ENCODE measurements at regions not wholly inside any gene's neighbourhood (a gene's known extent, or its start where the extent isn't known, plus 50 kb on each side); places are given as distances from the start of the nearest gene placed in this dataset.

DNA sequence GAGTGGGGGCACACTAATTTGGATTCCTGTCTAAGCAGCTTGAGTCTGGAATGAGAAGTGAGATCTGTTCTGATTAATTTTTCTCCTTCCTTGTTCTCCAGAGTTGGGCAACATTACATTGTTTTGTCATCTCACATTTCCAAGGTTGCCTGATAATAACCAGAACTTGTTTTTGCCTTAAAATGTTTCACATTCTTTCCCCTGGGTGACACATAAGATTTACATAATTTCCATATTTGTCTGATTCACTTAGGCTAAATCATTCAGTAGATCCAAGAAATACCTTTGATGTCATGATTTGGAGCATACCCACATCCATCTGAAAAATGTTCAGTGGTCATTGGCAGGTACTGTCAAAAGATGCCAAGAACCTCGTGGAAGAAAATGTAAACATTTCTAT is 60.3 kb downstream of the XCL2 start:
- POLR2A ChIA-PET: interaction anchor here (1.4 kb wide), 1 partner anchor 257 kb away, joined by 5 read pairs; the partner anchor contains the start of gene SFT2D2
- peak overlapping the region; percentile 72 for H3K27ac Mint-ChIP-seq (ENCODE audit: low read depth, unreplicated experiment)
- CTCF ChIA-PET: interaction anchor here (0.9 to 1.9 kb wide), 2 partner anchors 20 to 141 kb away, joined by 3 to 7 read pairs; no protein-coding TSS in a partner anchor
- TF ChIP-seq CTCF (IDR thresholded peaks at IDR 0.05; ENCODE audit: unreplicated experiment): no peak
- H3K4me1 Mint-ChIP-seq (ENCODE audit: insufficient read depth, unreplicated experiment): peaks cover 23% of the 10 kb centered on the region
- peak; percentile 64 for DNase-seq (ENCODE audit: unreplicated experiment)
- no peaks in the 10 kb centered on the region for H3K36me3 Mint-ChIP-seq (ENCODE audit: insufficient read depth, unreplicated experiment)
- no peak overlapping the region for H3K4me3 Mint-ChIP-seq (ENCODE audit: unreplicated experiment)
- intact Hi-C loops (cut with micrococcal nuclease): no loop called here
- no peaks in the 10 kb centered on the region for H3K9me3 Mint-ChIP-seq (ENCODE audit: unreplicated experiment)
- no TSS peak for BruUV-seq (replicated peaks)
- H3K27me3 Mint-ChIP-seq (ENCODE audit: insufficient read depth, unreplicated experiment): no peaks in the 10 kb centered on the region

DNA sequence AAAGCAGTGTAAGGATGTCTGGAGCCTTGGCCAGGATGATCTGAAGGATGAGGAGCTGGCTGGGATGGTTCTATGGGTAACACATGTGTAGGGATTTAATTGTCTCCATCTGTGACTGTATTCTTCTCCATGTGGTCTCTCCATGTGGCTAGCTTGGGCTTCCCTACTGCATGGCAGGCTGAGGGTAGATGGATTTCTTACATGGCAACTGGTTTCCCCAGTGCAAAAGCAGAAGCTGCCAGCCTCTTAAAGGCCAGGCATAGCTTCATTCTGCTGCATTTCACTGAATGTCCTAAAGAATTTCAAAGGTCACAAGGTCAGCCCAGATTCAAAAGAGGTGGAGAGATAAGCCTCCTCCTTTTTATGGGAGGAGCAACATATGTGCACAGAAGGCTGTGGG is 61.7 kb downstream of the XCL2 start:
- Mint-ChIP-seq H3K4me3 (ENCODE audit: unreplicated experiment) (no peak overlapping the region), H3K27me3 (ENCODE audit: insufficient read depth, unreplicated experiment) (no peaks in the 10 kb centered on the region), H3K27ac (ENCODE audit: low read depth, unreplicated experiment) (no peak overlapping the region), H3K9me3 (ENCODE audit: unreplicated experiment) (no peaks in the 10 kb centered on the region), H3K4me1 (ENCODE audit: insufficient read depth, unreplicated experiment) (peaks cover 17% of the 10 kb centered on the region), H3K36me3 (ENCODE audit: insufficient read depth, unreplicated experiment) (no peaks in the 10 kb centered on the region)
- POLR2A ChIA-PET: interaction anchor here (0.6 kb wide), 1 partner anchor 94 kb away, joined by 3 read pairs; no protein-coding TSS in a partner anchor
- intact Hi-C loops (cut with micrococcal nuclease): no loop called here
- TF ChIP-seq CTCF (IDR thresholded peaks at IDR 0.05; ENCODE audit: unreplicated experiment): no peak
- no TSS peak for BruUV-seq (replicated peaks)
- DNase-seq (ENCODE audit: unreplicated experiment): no peak
- CTCF ChIA-PET: interaction anchor here (0.6 to 1.9 kb wide), 7 partner anchors 12 to 983 kb away, joined by 3 to 12 read pairs (median 5); no protein-coding TSS in a partner anchor

- DNase-seq (ENCODE audit: unreplicated experiment): no peak
- peaks cover 19% of the 10 kb centered on the region for H3K4me1 Mint-ChIP-seq (ENCODE audit: insufficient read depth, unreplicated experiment)
- intact Hi-C loops (cut with micrococcal nuclease): no loop called here
- ChIA-PET CTCF (interaction anchor here (0.6 to 1.9 kb wide), 7 partner anchors 12 to 984 kb away, joined by 3 to 12 read pairs (median 5); no protein-coding TSS in a partner anchor), POLR2A (interaction anchor here (0.6 kb wide), 1 partner anchor 93 kb away, joined by 3 read pairs; no protein-coding TSS in a partner anchor)
- no peak overlapping the region for H3K4me3 Mint-ChIP-seq (ENCODE audit: unreplicated experiment)
- no TSS peak for BruUV-seq (replicated peaks)
- no peak for TF ChIP-seq CTCF (IDR thresholded peaks at IDR 0.05; ENCODE audit: unreplicated experiment)
- no peaks in the 10 kb centered on the region for H3K36me3 Mint-ChIP-seq (ENCODE audit: insufficient read depth, unreplicated experiment)
- H3K9me3 Mint-ChIP-seq (ENCODE audit: unreplicated experiment): no peaks in the 10 kb centered on the region
- H3K27me3 Mint-ChIP-seq (ENCODE audit: insufficient read depth, unreplicated experiment): no peaks in the 10 kb centered on the region
- H3K27ac Mint-ChIP-seq (ENCODE audit: low read depth, unreplicated experiment): no peak overlapping the region
These were observed 62.2 kb downstream of the XCL2 start for GRCh38 chr1:168481586-168481985.

- no peaks in the 10 kb centered on the region for H3K9me3 Mint-ChIP-seq (ENCODE audit: unreplicated experiment)
- no peaks in the 10 kb centered on the region for H3K36me3 Mint-ChIP-seq (ENCODE audit: insufficient read depth, unreplicated experiment)
- no TSS peak for BruUV-seq (replicated peaks)
- no peak for TF ChIP-seq CTCF (IDR thresholded peaks at IDR 0.05; ENCODE audit: unreplicated experiment)
- peaks cover 25% of the 10 kb centered on the region for H3K4me1 Mint-ChIP-seq (ENCODE audit: insufficient read depth, unreplicated experiment)
- H3K27me3 Mint-ChIP-seq (ENCODE audit: insufficient read depth, unreplicated experiment): no peaks in the 10 kb centered on the region
- H3K4me3 Mint-ChIP-seq (ENCODE audit: unreplicated experiment): no peak overlapping the region
- ChIA-PET POLR2A (no interaction called here), CTCF (interaction anchor here (0.6 to 1.7 kb wide), 5 partner anchors 42 to 232 kb away, joined by 3 to 5 read pairs (median 3); no protein-coding TSS in a partner anchor)
- intact Hi-C loops (cut with micrococcal nuclease): no loop called here
- no peak overlapping the region for H3K27ac Mint-ChIP-seq (ENCODE audit: low read depth, unreplicated experiment)
- DNase-seq (ENCODE audit: unreplicated experiment): no peak
These were observed 62.8 kb downstream of the XCL2 start for GRCh38 chr1:168480997-168481396.

All from MCF 10A (cell line).